Vagina (tissue), 2 donors: ENCODE measurements at regions not wholly inside any gene's neighbourhood (a gene's known extent, or its start where the extent isn't known, plus 50 kb on each side); places are given as distances from the start of the nearest gene placed in this dataset.

ENCODE experiments used
- DNase-seq, 2 donors: peaks; one replicate each; pipeline ENCODE4 v3.0.0-alpha.2; 2017; ENCODE audit errors: extremely low spot score in 2 of 2
- H3K27ac ChIP-seq: fragments of 200-600 bp; sonication (generic); one replicate; pipeline ENCODE4 v1.5.1; 2019
- H3K27me3 ChIP-seq: fragments of 200-600 bp; sonication (generic); one replicate; pipeline ENCODE4 v1.5.1; 2019
- H3K36me3 ChIP-seq, 2 donors: fragments of 200-600 bp; sonication (generic); one replicate each; pipeline ENCODE4 v1.5.1; 2017 to 2019
- H3K4me1 ChIP-seq: fragments of 200-600 bp; sonication (generic); one replicate; pipeline ENCODE4 v1.5.1; 2019
- H3K4me3 ChIP-seq, 2 donors: fragments of 200-600 bp; sonication (generic); 1 replicate in 1 of 2; 2 replicates in 1 of 2; pipeline ENCODE4 v1.5.1; 2016 to 2019
- H3K9me3 ChIP-seq: fragments of 200-600 bp; sonication (generic); one replicate; pipeline ENCODE4 v1.5.1; 2019
- CTCF ChIP-seq, 3 experiments: fragments of 450-650 bp in 2 of 3; fragments of 200-600 bp in 1 of 3; sonication (generic) in 1 of 3; IDR thresholded peaks; one replicate each; pipeline ENCODE4 v1.5.1; 2017 to 2019; ENCODE audit warnings: antibody characterized with exemption in 3 of 3, mild to moderate bottlenecking in 2 of 3, moderate library complexity in 2 of 3
- POLR2A ChIP-seq, 2 donors: fragments of 450-650 bp; IDR thresholded peaks; one replicate each; pipeline ENCODE4 v1.6.1; 2017; ENCODE audit warnings: antibody characterized with exemption in 2 of 2, mild to moderate bottlenecking in 2 of 2, moderate library complexity in 2 of 2
- POLR2AphosphoS5 ChIP-seq, 2 donors: sonication (generic); formaldehyde crosslinking; IDR thresholded peaks; one replicate each; pipeline ENCODE4 v1.9.0; 2017; ENCODE audit warnings: antibody characterized with exemption in 2 of 2, mild to moderate bottlenecking in 2 of 2, low read depth in 1 of 2; ENCODE audit not compliant: insufficient read depth in 1 of 2
- intact Hi-C: fragments of 100-400 bp; cut with DNase I; formaldehyde crosslinking; loops from one replicate; pipeline ENCODE4 v1.15.1; 2023

GRCh38 chr7:35487841-35488240 is 207.1 kb downstream of the HERPUD2 start:
- no peak for TF ChIP-seq POLR2AphosphoS5 (IDR thresholded peaks at IDR 0.05; ENCODE audit: insufficient read depth in 1 of 2, low read depth in 1 of 2)
- TF ChIP-seq POLR2A (IDR thresholded peaks at IDR 0.05) = no peak
- TF ChIP-seq CTCF (IDR thresholded peaks at IDR 0.05) = no peak
- no peaks in the 10 kb centered on the region for H3K27me3 ChIP-seq
- no peak overlapping the region for H3K27ac ChIP-seq
- no peaks in the 10 kb centered on the region for H3K4me1 ChIP-seq
- peak in 1 of 2 donors; percentile 70 for DNase-seq
- H3K9me3 ChIP-seq = no peaks in the 10 kb centered on the region
- no peak overlapping the region for H3K4me3 ChIP-seq
- no peaks in the 10 kb centered on the region for H3K36me3 ChIP-seq
- intact Hi-C loops = no loop called here

- no peak overlapping the region for H3K4me3 ChIP-seq
- no peaks in the 10 kb centered on the region for H3K36me3 ChIP-seq
- DNase-seq = no peak
- no peaks in the 10 kb centered on the region for H3K27me3 ChIP-seq
- H3K9me3 ChIP-seq = no peaks in the 10 kb centered on the region
- H3K27ac ChIP-seq = no peak overlapping the region
- TF ChIP-seq POLR2A (IDR thresholded peaks at IDR 0.05) (no peak), CTCF (IDR thresholded peaks at IDR 0.05) (no peak), POLR2AphosphoS5 (IDR thresholded peaks at IDR 0.05; ENCODE audit: insufficient read depth in 1 of 2, low read depth in 1 of 2) (no peak)
- intact Hi-C loops = no loop called here
- no peaks in the 10 kb centered on the region for H3K4me1 ChIP-seq
Observed at GRCh38 chr7:35487402-35487801, 207.5 kb downstream of the HERPUD2 start.

- no peak overlapping the region for H3K4me3 ChIP-seq
- no peak overlapping the region for H3K27ac ChIP-seq
- TF ChIP-seq CTCF (IDR thresholded peaks at IDR 0.05) (no peak), POLR2A (IDR thresholded peaks at IDR 0.05) (no peak), POLR2AphosphoS5 (IDR thresholded peaks at IDR 0.05; ENCODE audit: insufficient read depth in 1 of 2, low read depth in 1 of 2) (no peak)
- no peak for DNase-seq
- H3K36me3 ChIP-seq = no peaks in the 10 kb centered on the region
- no peaks in the 10 kb centered on the region for H3K9me3 ChIP-seq
- intact Hi-C loops = no loop called here
- no peaks in the 10 kb centered on the region for H3K4me1 ChIP-seq
- no peaks in the 10 kb centered on the region for H3K27me3 ChIP-seq
Observed at GRCh38 chr7:35485436-35485835, 209.5 kb downstream of the HERPUD2 start.

GRCh38 chr7:35483568-35483967 is 211.4 kb downstream of the HERPUD2 start:
- H3K27ac ChIP-seq = no peak overlapping the region
- DNase-seq = no peak
- H3K9me3 ChIP-seq = no peaks in the 10 kb centered on the region
- H3K36me3 ChIP-seq = no peaks in the 10 kb centered on the region
- H3K27me3 ChIP-seq = no peaks in the 10 kb centered on the region
- H3K4me3 ChIP-seq = no peak overlapping the region
- TF ChIP-seq CTCF (IDR thresholded peaks at IDR 0.05) (no peak), POLR2AphosphoS5 (IDR thresholded peaks at IDR 0.05; ENCODE audit: insufficient read depth in 1 of 2, low read depth in 1 of 2) (no peak), POLR2A (IDR thresholded peaks at IDR 0.05) (no peak)
- intact Hi-C loops = no loop called here
- H3K4me1 ChIP-seq = no peaks in the 10 kb centered on the region

- H3K9me3 ChIP-seq = no peaks in the 10 kb centered on the region
- peak in 1 of 2 donors; percentile 64 for DNase-seq
- intact Hi-C loops = no loop called here
Observed at GRCh38 chr7:35482231-35482630, 212.7 kb downstream of the HERPUD2 start.

More at GRCh38 chr7:35482231-35482630, 212.7 kb downstream of the HERPUD2 start:
- no peak overlapping the region for H3K27ac ChIP-seq
- H3K36me3 ChIP-seq = no peaks in the 10 kb centered on the region
- no peaks in the 10 kb centered on the region for H3K4me1 ChIP-seq
- TF ChIP-seq POLR2AphosphoS5 (IDR thresholded peaks at IDR 0.05; ENCODE audit: insufficient read depth in 1 of 2, low read depth in 1 of 2) (no peak), POLR2A (IDR thresholded peaks at IDR 0.05) (no peak)
- no peaks in the 10 kb centered on the region for H3K27me3 ChIP-seq
- H3K4me3 ChIP-seq = no peak overlapping the region
